ENCODE measurements at regions not wholly inside any gene's neighbourhood (a gene's known extent, or its start where the extent isn't known, plus 50 kb on each side); places are given as distances from the start of the nearest gene placed in this dataset.
"Not testable (repeated sequence)": the region's sequence is repeated elsewhere in the genome, so short reads cannot be mapped to it uniquely, and the experiment has no call there.

- DNase-seq (ENCODE audit: low spot score), result no peak
- in situ Hi-C loops (cut with HindIII; ENCODE audit: low sequenced_read_pairs), result no loop called here
These were observed 63.1 kb upstream of the SLC2A1 start for GRCh38 chr1:43021547-43022474.

- DNase-seq (ENCODE audit: low spot score), result no peak
- in situ Hi-C loops (cut with HindIII; ENCODE audit: low sequenced_read_pairs), result no loop called here
These were observed 60.6 kb upstream of the SLC2A1 start for GRCh38 chr1:43019226-43019625.

GRCh38 chr1:43018121-43018520, 59.5 kb upstream of the SLC2A1 start:
- in situ Hi-C loops (cut with HindIII; ENCODE audit: low sequenced_read_pairs), result no loop called here
- no peak for DNase-seq (ENCODE audit: low spot score)

GRCh38 chr1:43015269-43015668, 56.6 kb upstream of the SLC2A1 start:
- in situ Hi-C loops (cut with HindIII; ENCODE audit: low sequenced_read_pairs), result no loop called here
- no peak for DNase-seq (ENCODE audit: low spot score)

- DNase-seq (ENCODE audit: low spot score); in situ Hi-C loops (cut with HindIII; ENCODE audit: low sequenced_read_pairs): not testable (repeated sequence)
These were observed 55.9 kb upstream of the SLC2A1 start for GRCh38 chr1:43014579-43014978.

GRCh38 chr1:43011020-43011419, 52.4 kb upstream of the SLC2A1 start:
- in situ Hi-C loops (cut with HindIII; ENCODE audit: low sequenced_read_pairs), result no loop called here
- DNase-seq (ENCODE audit: low spot score), result no peak

- no peak for DNase-seq (ENCODE audit: low spot score)
- in situ Hi-C loops (cut with HindIII; ENCODE audit: low sequenced_read_pairs), result no loop called here
These were observed 50.6 kb upstream of the SLC2A1 start for GRCh38 chr1:43009274-43009673.

GRCh38 chr1:43008115-43009060, 49.7 kb upstream of the SLC2A1 start:
- DNase-seq (ENCODE audit: low spot score), result no peak

More at GRCh38 chr1:43008115-43009060, 49.7 kb upstream of the SLC2A1 start:
- in situ Hi-C loops (cut with HindIII; ENCODE audit: low sequenced_read_pairs), result no loop called here

Data from G401 (cell line).